ENCODE measurements at regions not wholly inside any gene's neighbourhood (a gene's known extent, or its start where the extent isn't known, plus 50 kb on each side); places are given as distances from the start of the nearest gene placed in this dataset.

DNA sequence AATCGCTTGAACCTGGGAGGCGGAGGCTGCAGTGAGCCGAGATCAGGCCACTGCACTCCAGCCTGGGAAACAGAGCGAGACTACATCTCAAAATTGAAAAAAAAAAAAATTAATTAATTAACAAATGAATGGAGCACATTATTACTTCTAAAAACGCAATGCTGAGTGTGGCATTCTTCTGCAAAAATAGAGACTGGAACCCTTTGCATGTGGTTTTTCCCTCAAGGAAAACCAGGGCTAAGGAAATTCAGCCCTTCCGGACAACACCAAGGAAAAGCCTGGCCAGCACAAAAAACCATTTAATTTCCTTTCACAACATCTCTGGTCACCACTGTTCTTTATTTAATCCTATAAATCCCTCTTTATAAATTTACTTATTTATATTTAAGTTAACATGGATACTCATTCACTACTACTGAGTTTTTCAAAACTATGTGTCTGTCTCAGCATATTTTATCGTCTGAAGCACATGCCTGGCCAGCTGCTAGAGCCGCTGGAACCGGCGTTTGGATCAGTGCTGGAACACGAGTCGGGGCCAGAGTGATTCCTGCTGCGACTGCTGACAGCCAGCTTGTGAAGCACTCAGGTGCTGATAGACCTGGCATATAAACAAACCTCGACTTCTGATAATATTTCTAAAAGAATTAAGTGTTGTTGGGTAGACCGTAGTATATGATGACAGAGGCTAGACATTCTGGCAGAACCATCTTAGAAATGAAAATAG is 84.5 kb upstream of the WWC2 start:
- no peak for ATAC-seq
- H3K27me3 ChIP-seq (ENCODE audit: control insufficient read depth in 1 of 2, insufficient read depth in 2 of 2, low read length in 2 of 2) = peaks cover 0 to 32% of the 10 kb centered on the region in 2 experiments; a peak in 4 of 5 replicates
- ChIA-PET CTCF (ENCODE audit: low intra/inter-chr PET ratio, low total read pairs) (no interaction called here), POLR2A (no interaction called here)
- H3K9ac ChIP-seq (ENCODE audit: insufficient read depth, low read depth, low read length) = no peak overlapping the region
- no peaks in the 10 kb centered on the region for H3K9me3 ChIP-seq (ENCODE audit: low read length)
- no peaks in the 10 kb centered on the region for H3K36me3 ChIP-seq (replicated peaks in 1 of 2; ENCODE audit: control insufficient read depth in 1 of 2, insufficient read depth in 2 of 2, low read length in 2 of 2)
- no peaks in the 10 kb centered on the region for H3K79me2 ChIP-seq (ENCODE audit: insufficient read depth, low read length)
- H3K4me2 ChIP-seq (ENCODE audit: low read depth, low read length) = no peak overlapping the region
- DNase-seq (ENCODE audit: low spot score) = no peak
- H3K27ac ChIP-seq (ENCODE audit: extremely low read length, insufficient read depth, low read length) = no peak overlapping the region
- TF ChIP-seq ZNF136 (CRISPR knock-in tag; IDR thresholded peaks at IDR 0.05; ENCODE audit: low read depth) = no peak
- no TSS peak for BruUV-seq (replicated peaks)
- H3K4me3 ChIP-seq (replicated peaks in 1 of 3; ENCODE audit: insufficient read depth in 1 of 3, low read depth in 2 of 3, low read length in 3 of 3) = no peak overlapping the region
- intact Hi-C loops (cut with micrococcal nuclease; ENCODE audit: unreplicated experiment) = no loop called here
- in situ Hi-C loops (cut with HindIII; ENCODE audit: extremely low pct_ligation_motif_present, low pct_unique_long_range_greater_than_20kb) = no loop called here
- FAIRE-seq = no peak
- 30% methylated on average over 15 of the region's 15 CpGs for WGBS (ENCODE audit: low lambda C conversion rate)
- no peaks in the 10 kb centered on the region for H3K4me1 ChIP-seq (ENCODE audit: insufficient read depth, low read length)
- no peak overlapping the region for H2AFZ ChIP-seq (ENCODE audit: low read length)
- H4K20me1 ChIP-seq (ENCODE audit: insufficient read depth, low read length) = no peaks in the 10 kb centered on the region

DNA sequence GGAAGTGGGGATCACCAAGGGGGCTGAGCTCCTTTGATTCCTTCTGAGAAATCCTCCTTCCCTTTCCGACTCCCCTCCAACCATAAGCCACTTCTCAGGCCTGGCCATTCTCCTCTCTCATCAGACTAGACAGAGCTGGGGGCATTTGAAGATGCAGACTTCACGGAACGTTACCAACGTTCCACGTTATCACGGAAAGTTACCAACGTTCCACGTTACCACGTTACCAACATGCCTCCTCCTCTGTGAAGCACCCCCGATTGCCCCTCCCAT is 85.4 kb upstream of the WWC2 start:
- H2AFZ ChIP-seq (ENCODE audit: low read length) = no peak overlapping the region
- TF ChIP-seq, protein P1, sequence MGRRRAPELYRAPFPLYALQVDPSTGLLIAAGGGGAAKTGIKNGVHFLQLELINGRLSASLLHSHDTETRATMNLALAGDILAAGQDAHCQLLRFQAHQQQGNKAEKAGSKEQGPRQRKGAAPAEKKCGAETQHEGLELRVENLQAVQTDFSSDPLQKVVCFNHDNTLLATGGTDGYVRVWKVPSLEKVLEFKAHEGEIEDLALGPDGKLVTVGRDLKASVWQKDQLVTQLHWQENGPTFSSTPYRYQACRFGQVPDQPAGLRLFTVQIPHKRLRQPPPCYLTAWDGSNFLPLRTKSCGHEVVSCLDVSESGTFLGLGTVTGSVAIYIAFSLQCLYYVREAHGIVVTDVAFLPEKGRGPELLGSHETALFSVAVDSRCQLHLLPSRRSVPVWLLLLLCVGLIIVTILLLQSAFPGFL (CRISPR knock-in tag; IDR thresholded peaks at IDR 0.05) = no peak
- TF ChIP-seq SMYD3 (CRISPR knock-in tag; IDR thresholded peaks at IDR 0.05) (no peak), GATAD1 (CRISPR knock-in tag; IDR thresholded peaks at IDR 0.05) (no peak), ZFP41 (CRISPR knock-in tag; IDR thresholded peaks at IDR 0.05; ENCODE audit: borderline replicate concordance) (no peak), ZNF878 (CRISPR knock-in tag; IDR thresholded peaks at IDR 0.05) (no peak), ZNF432 (CRISPR knock-in tag; IDR thresholded peaks at IDR 0.05; ENCODE audit: borderline replicate concordance) (no peak), MYNN (CRISPR knock-in tag; IDR thresholded peaks at IDR 0.05; ENCODE audit: low read depth) (no peak), ZNF446 (CRISPR knock-in tag; IDR thresholded peaks at IDR 0.05) (no peak), TBX2 (CRISPR knock-in tag; IDR thresholded peaks at IDR 0.05; ENCODE audit: borderline replicate concordance) (no peak), KDM2A (CRISPR knock-in tag; IDR thresholded peaks at IDR 0.05; ENCODE audit: borderline replicate concordance, low read depth) (no peak)
- TF ChIP-seq, protein P2, sequence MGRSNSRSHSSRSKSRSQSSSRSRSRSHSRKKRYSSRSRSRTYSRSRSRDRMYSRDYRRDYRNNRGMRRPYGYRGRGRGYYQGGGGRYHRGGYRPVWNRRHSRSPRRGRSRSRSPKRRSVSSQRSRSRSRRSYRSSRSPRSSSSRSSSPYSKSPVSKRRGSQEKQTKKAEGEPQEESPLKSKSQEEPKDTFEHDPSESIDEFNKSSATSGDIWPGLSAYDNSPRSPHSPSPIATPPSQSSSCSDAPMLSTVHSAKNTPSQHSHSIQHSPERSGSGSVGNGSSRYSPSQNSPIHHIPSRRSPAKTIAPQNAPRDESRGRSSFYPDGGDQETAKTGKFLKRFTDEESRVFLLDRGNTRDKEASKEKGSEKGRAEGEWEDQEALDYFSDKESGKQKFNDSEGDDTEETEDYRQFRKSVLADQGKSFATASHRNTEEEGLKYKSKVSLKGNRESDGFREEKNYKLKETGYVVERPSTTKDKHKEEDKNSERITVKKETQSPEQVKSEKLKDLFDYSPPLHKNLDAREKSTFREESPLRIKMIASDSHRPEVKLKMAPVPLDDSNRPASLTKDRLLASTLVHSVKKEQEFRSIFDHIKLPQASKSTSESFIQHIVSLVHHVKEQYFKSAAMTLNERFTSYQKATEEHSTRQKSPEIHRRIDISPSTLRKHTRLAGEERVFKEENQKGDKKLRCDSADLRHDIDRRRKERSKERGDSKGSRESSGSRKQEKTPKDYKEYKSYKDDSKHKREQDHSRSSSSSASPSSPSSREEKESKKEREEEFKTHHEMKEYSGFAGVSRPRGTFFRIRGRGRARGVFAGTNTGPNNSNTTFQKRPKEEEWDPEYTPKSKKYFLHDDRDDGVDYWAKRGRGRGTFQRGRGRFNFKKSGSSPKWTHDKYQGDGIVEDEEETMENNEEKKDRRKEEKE (IDR thresholded peaks at IDR 0.05) = no peak
- TF ChIP-seq, protein P3, sequence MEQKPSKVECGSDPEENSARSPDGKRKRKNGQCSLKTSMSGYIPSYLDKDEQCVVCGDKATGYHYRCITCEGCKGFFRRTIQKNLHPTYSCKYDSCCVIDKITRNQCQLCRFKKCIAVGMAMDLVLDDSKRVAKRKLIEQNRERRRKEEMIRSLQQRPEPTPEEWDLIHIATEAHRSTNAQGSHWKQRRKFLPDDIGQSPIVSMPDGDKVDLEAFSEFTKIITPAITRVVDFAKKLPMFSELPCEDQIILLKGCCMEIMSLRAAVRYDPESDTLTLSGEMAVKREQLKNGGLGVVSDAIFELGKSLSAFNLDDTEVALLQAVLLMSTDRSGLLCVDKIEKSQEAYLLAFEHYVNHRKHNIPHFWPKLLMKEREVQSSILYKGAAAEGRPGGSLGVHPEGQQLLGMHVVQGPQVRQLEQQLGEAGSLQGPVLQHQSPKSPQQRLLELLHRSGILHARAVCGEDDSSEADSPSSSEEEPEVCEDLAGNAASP (CRISPR knock-in tag; IDR thresholded peaks at IDR 0.05; ENCODE audit: borderline replicate concordance) = no peak
- intact Hi-C loops (cut with micrococcal nuclease; ENCODE audit: unreplicated experiment) (no loop called here), in situ Hi-C loops (cut with HindIII; ENCODE audit: extremely low pct_ligation_motif_present, low pct_unique_long_range_greater_than_20kb) (no loop called here)
- ATAC-seq = no peak
- ChIA-PET CTCF (ENCODE audit: low intra/inter-chr PET ratio, low total read pairs) (no interaction called here), POLR2A (no interaction called here)
- H3K9me3 ChIP-seq (ENCODE audit: low read length) = no peaks in the 10 kb centered on the region
- no peaks in the 10 kb centered on the region for H4K20me1 ChIP-seq (ENCODE audit: insufficient read depth, low read length)
- H3K4me3 ChIP-seq (replicated peaks in 1 of 3; ENCODE audit: insufficient read depth in 1 of 3, low read depth in 2 of 3, low read length in 3 of 3) = no peak overlapping the region
- no peaks in the 10 kb centered on the region for H3K36me3 ChIP-seq (replicated peaks in 1 of 2; ENCODE audit: control insufficient read depth in 1 of 2, insufficient read depth in 2 of 2, low read length in 2 of 2)
- no peak overlapping the region for H3K27ac ChIP-seq (ENCODE audit: extremely low read length, insufficient read depth, low read length)
- DNase-seq (ENCODE audit: low spot score) = no peak
- peaks cover 1 to 40% of the 10 kb centered on the region in 2 experiments; a peak in 4 of 5 replicates for H3K27me3 ChIP-seq (ENCODE audit: control insufficient read depth in 1 of 2, insufficient read depth in 2 of 2, low read length in 2 of 2)
- no peak overlapping the region for H3K9ac ChIP-seq (ENCODE audit: insufficient read depth, low read depth, low read length)
- FAIRE-seq = no peak
- BruUV-seq (replicated peaks) = no TSS peak
- H3K79me2 ChIP-seq (ENCODE audit: insufficient read depth, low read length) = no peaks in the 10 kb centered on the region
- WGBS (ENCODE audit: low lambda C conversion rate) = 50% methylated on average over 10 of the region's 10 CpGs
- no peaks in the 10 kb centered on the region for H3K4me1 ChIP-seq (ENCODE audit: insufficient read depth, low read length)
- H3K4me2 ChIP-seq (ENCODE audit: low read depth, low read length) = no peak overlapping the region

Measured in HepG2 (cell line).